ENCODE measurements at regions not wholly inside any gene's neighbourhood (a gene's known extent, or its start where the extent isn't known, plus 50 kb on each side); places are given as distances from the start of the nearest gene placed in this dataset.

GRCh38 chr3:96017556-96017955, 796.8 kb upstream of the EPHA6 start:
- TF ChIP-seq POLR2A (IDR thresholded peaks at IDR 0.05) (no peak), CTCF (IDR thresholded peaks at IDR 0.05) (no peak)
